ENCODE measurements at regions not wholly inside any gene's neighbourhood (a gene's known extent, or its start where the extent isn't known, plus 50 kb on each side); places are given as distances from the start of the nearest gene placed in this dataset.

- no peaks in the 10 kb centered on the region for H3K36me3 ChIP-seq (ENCODE audit: control insufficient read depth in 4 of 4, insufficient read depth in 3 of 4, low read depth in 1 of 4, low read length in 3 of 4)
- H3K27me3 ChIP-seq (ENCODE audit: control insufficient read depth in 4 of 4, insufficient read depth in 4 of 4, low read length in 3 of 4), result no peaks in the 10 kb centered on the region
- no peak for DNase-seq (ENCODE audit: low spot score)
- no peaks in the 10 kb centered on the region for H3K4me1 ChIP-seq (ENCODE audit: control insufficient read depth in 4 of 4, insufficient read depth in 4 of 4, low read length in 3 of 4)
- H3K4me3 ChIP-seq (ENCODE audit: low read depth in 1 of 3, low read length in 3 of 3), result no peak overlapping the region
- WGBS, result 76% methylated on average over 4 of the region's 4 CpGs
- no peak for TF ChIP-seq HNF4A (conservative IDR thresholded peaks at IDR 0.05)
- TF ChIP-seq REST (IDR thresholded peaks at IDR 0.05), result no peak
- no peak for TF ChIP-seq CTCF (IDR thresholded peaks at IDR 0.05; ENCODE audit: low read depth, low read length, missing input control)
- no peak for TF ChIP-seq SP1 (IDR thresholded peaks at IDR 0.05)
- no peak for TF ChIP-seq EGR1 (IDR thresholded peaks at IDR 0.05; ENCODE audit: low read depth in 2 of 2)
- no peak for TF ChIP-seq RAD21 (IDR thresholded peaks at IDR 0.05)
- TF ChIP-seq YY1 (IDR thresholded peaks at IDR 0.05), result no peak
- no peak for TF ChIP-seq ATF3 (IDR thresholded peaks at IDR 0.05)
- no peak for TF ChIP-seq GABPA (IDR thresholded peaks at IDR 0.05 in 1 of 2, conservative IDR thresholded peaks at IDR 0.05 in 1 of 2)
- TF ChIP-seq ZBTB33 (IDR thresholded peaks at IDR 0.05), result no peak
- no peak for TF ChIP-seq FOXA1 (IDR thresholded peaks at IDR 0.05)
- no peak for TF ChIP-seq HNF4G (IDR thresholded peaks at IDR 0.05)
- TF ChIP-seq FOXA2 (IDR thresholded peaks at IDR 0.05), result no peak
- no peak for TF ChIP-seq RXRA (IDR thresholded peaks at IDR 0.05)
- no peak for TF ChIP-seq NR2F2 (IDR thresholded peaks at IDR 0.05)
- no peaks in the 10 kb centered on the region for H3K9me3 ChIP-seq (ENCODE audit: control insufficient read depth in 4 of 4, low read length in 3 of 4)
- no peak overlapping the region for H3K27ac ChIP-seq (ENCODE audit: low read depth in 1 of 2, low read length in 2 of 2)
- no peak overlapping the region for H3K9ac ChIP-seq (ENCODE audit: low read depth in 1 of 2, low read length in 2 of 2)
Observed at GRCh38 chr3:151992326-151993041, 119.0 kb downstream of the SUCNR1 start.

GRCh38 chr3:151995091-151995490 is 121.6 kb downstream of the SUCNR1 start:
- Histone ChIP-seq H3K27ac (ENCODE audit: low read depth in 1 of 2, low read length in 2 of 2) (no peak overlapping the region), H3K4me1 (ENCODE audit: control insufficient read depth in 4 of 4, insufficient read depth in 4 of 4, low read length in 3 of 4) (no peaks in the 10 kb centered on the region), H3K9me3 (ENCODE audit: control insufficient read depth in 4 of 4, low read length in 3 of 4) (no peaks in the 10 kb centered on the region), H3K36me3 (ENCODE audit: control insufficient read depth in 4 of 4, insufficient read depth in 3 of 4, low read depth in 1 of 4, low read length in 3 of 4) (no peaks in the 10 kb centered on the region), H3K27me3 (ENCODE audit: control insufficient read depth in 4 of 4, insufficient read depth in 4 of 4, low read length in 3 of 4) (no peaks in the 10 kb centered on the region), H3K9ac (ENCODE audit: low read depth in 1 of 2, low read length in 2 of 2) (no peak overlapping the region), H3K4me3 (ENCODE audit: low read depth in 1 of 3, low read length in 3 of 3) (no peak overlapping the region)
- no peak for DNase-seq (ENCODE audit: low spot score)
- 89% methylated on average over 1 of the region's 1 CpG for WGBS
- no peak for TF ChIP-seq GABPA (IDR thresholded peaks at IDR 0.05 in 1 of 2, conservative IDR thresholded peaks at IDR 0.05 in 1 of 2)
- TF ChIP-seq RXRA (IDR thresholded peaks at IDR 0.05), result no peak
- no peak for TF ChIP-seq CTCF (IDR thresholded peaks at IDR 0.05; ENCODE audit: low read depth, low read length, missing input control)
- TF ChIP-seq EGR1 (IDR thresholded peaks at IDR 0.05; ENCODE audit: low read depth in 2 of 2), result no peak
- no peak for TF ChIP-seq JUND (IDR thresholded peaks at IDR 0.05)
- TF ChIP-seq REST (IDR thresholded peaks at IDR 0.05), result no peak
- TF ChIP-seq SP1 (IDR thresholded peaks at IDR 0.05), result no peak
- TF ChIP-seq RAD21 (IDR thresholded peaks at IDR 0.05), result no peak
- no peak for TF ChIP-seq YY1 (IDR thresholded peaks at IDR 0.05)
- TF ChIP-seq HNF4A (conservative IDR thresholded peaks at IDR 0.05), result no peak
- no peak for TF ChIP-seq FOXA2 (IDR thresholded peaks at IDR 0.05)
- TF ChIP-seq MAX (IDR thresholded peaks at IDR 0.05), result no peak
- no peak for TF ChIP-seq NR2F2 (IDR thresholded peaks at IDR 0.05)
